HepG2 (cell line): ENCODE measurements at regions not wholly inside any gene's neighbourhood (a gene's known extent, or its start where the extent isn't known, plus 50 kb on each side); places are given as distances from the start of the nearest gene placed in this dataset.

ENCODE experiments used
- ATAC-seq: fragments of 200-7000 bp; cut with Tn5 transposase; 3 replicates; pipeline ENCODE4 v1.9.1; 2020; ENCODE audit warnings: mild to moderate bottlenecking, moderate library complexity
- BruUV-seq: library from RNA; stranded (reverse); fragments of 400-500 nt; replicated peaks from 2 replicates; lab custom pipeline; 2021; lab: Mats Ljungman, UMichigan
- CTCF ChIA-PET: fragments of 300-600 bp; formaldehyde crosslinking; extraction: SDS; loops from one replicate; lab custom pipeline; 2021; ENCODE audit warnings: low total read pairs, inconsistent platforms, low intra/inter-chr PET ratio; lab: Yijun Ruan, JAX
- POLR2A ChIA-PET: fragments of 350-600 bp; sonication (Branson Sonifier 250); formaldehyde crosslinking; loops from one replicate; lab custom pipeline; 2020; ENCODE audit warnings: antibody characterized with exemption, inconsistent platforms; lab: Yijun Ruan, JAX
- DNase-seq: peaks from one replicate; pipeline ENCODE4 v3.0.0-alpha.2; 2015; ENCODE audit warnings: low spot score
- FAIRE-seq: peaks from 3 replicates; lab custom pipeline; 2011; peaks lifted over from hg19 to GRCh38; lab: Jason Lieb, UNC
- H2AFZ ChIP-seq: one replicate; pipeline ENCODE4 v1.6.1; 2011; ENCODE audit warnings: low read length, inconsistent platforms
- H3K27ac ChIP-seq: fragments of 300-600 bp; 3 replicates; pipeline ENCODE4 v1.8.0; 2011; ENCODE audit warnings: mixed run types, mild to moderate bottlenecking, mixed read lengths, low read length, inconsistent platforms; ENCODE audit not compliant: insufficient read depth; ENCODE audit errors: extremely low read length
- H3K27me3 ChIP-seq, 2 experiments: fragments of 200-600 bp in 1 of 2; 2 replicates in 1 of 2; 3 replicates in 1 of 2; pipeline versions ENCODE4 v1.6.0 to v1.8.0; 2011; ENCODE audit warnings: low read length in 2 of 2, mild to moderate bottlenecking in 2 of 2, moderate library complexity in 2 of 2, inconsistent platforms in 1 of 2; ENCODE audit not compliant: insufficient read depth in 2 of 2, control insufficient read depth in 1 of 2
- H3K36me3 ChIP-seq, 2 experiments: fragments of 200-600 bp in 1 of 2; replicated peaks in 1 of 2; 2 replicates in 1 of 2; 3 replicates in 1 of 2; pipeline versions ENCODE4 v1.5.1 to v1.8.0; 2011; ENCODE audit warnings: low read length in 2 of 2, inconsistent platforms in 1 of 2; ENCODE audit not compliant: insufficient read depth in 2 of 2, control insufficient read depth in 1 of 2
- H3K4me1 ChIP-seq: 2 replicates; pipeline ENCODE4 v1.5.1; 2012; ENCODE audit warnings: low read length, inconsistent platforms; ENCODE audit not compliant: insufficient read depth
- H3K4me2 ChIP-seq: 2 replicates; pipeline ENCODE4 v1.6.0; 2011; ENCODE audit warnings: low read depth, low read length, inconsistent platforms
- H3K4me3 ChIP-seq, 3 experiments: fragments of 200-600 bp in 1 of 3; sonication (generic), shearing (Covaris generic) in 1 of 3; replicated peaks in 1 of 3; 2 replicates each; pipeline ENCODE4 v1.5.1; 2011 to 2016; ENCODE audit warnings: low read length in 3 of 3, inconsistent platforms in 2 of 3, low read depth in 2 of 3, mild to moderate bottlenecking in 2 of 3, control low read depth in 1 of 3, mixed read lengths in 1 of 3; ENCODE audit not compliant: insufficient read depth in 1 of 3
- H3K79me2 ChIP-seq: one replicate; pipeline ENCODE4 v1.6.1; 2011; ENCODE audit warnings: low read length, inconsistent platforms; ENCODE audit not compliant: insufficient read depth
- H3K9ac ChIP-seq: 2 replicates; pipeline ENCODE4 v1.6.0; 2011; ENCODE audit warnings: mild to moderate bottlenecking, low read depth, low read length, inconsistent platforms; ENCODE audit not compliant: insufficient read depth
- H3K9me3 ChIP-seq: 2 replicates; pipeline ENCODE4 v1.5.1; 2012; ENCODE audit warnings: mild to moderate bottlenecking, low read length
- H4K20me1 ChIP-seq: 2 replicates; pipeline ENCODE4 v1.6.0; 2011; ENCODE audit warnings: inconsistent platforms, mild to moderate bottlenecking, low read length, moderate library complexity; ENCODE audit not compliant: insufficient read depth
- PITX1 ChIP-seq: sonication (generic); formaldehyde crosslinking; IDR thresholded peaks from 2 replicates; pipeline ENCODE4 v1.5.1; 2020; ENCODE audit warnings: mild to moderate bottlenecking, missing genetic modification reagents
- RFX3 ChIP-seq: IDR thresholded peaks from 2 replicates; pipeline ENCODE4 v1.6.1; 2016; ENCODE audit warnings: missing biosample characterization, missing genetic modification reagents
- ZNF234 ChIP-seq: sonication (generic); formaldehyde crosslinking; conservative IDR thresholded peaks from 2 replicates; pipeline ENCODE4 v1.5.1; 2020; ENCODE audit warnings: mild to moderate bottlenecking, missing genetic modification reagents
- ZNF615 ChIP-seq: sonication (generic); formaldehyde crosslinking; IDR thresholded peaks from 2 replicates; pipeline ENCODE4 v1.5.0; 2020; ENCODE audit warnings: mild to moderate bottlenecking, missing genetic modification reagents, borderline replicate concordance
- ZNF713 ChIP-seq: sonication (generic); formaldehyde crosslinking; IDR thresholded peaks from 2 replicates; pipeline ENCODE4 v1.4.0; 2020; ENCODE audit warnings: mild to moderate bottlenecking, missing genetic modification reagents
- ZNF781 ChIP-seq: sonication (generic); formaldehyde crosslinking; IDR thresholded peaks from 2 replicates; pipeline ENCODE4 v1.5.1; 2020; ENCODE audit warnings: borderline replicate concordance, mild to moderate bottlenecking, missing genetic modification reagents; ENCODE audit errors: not compliant biosample characterization
- WGBS: methylation state at CpG from one replicate; pipeline ENCODE4 v1.1.6; 2017; ENCODE audit warnings: low lambda C conversion rate; 5-methylcytosine and 5-hydroxymethylcytosine counted together
- in situ Hi-C: cut with HindIII; loops from 2 replicates; pipeline ENCODE4 v1.10.0; 2017; ENCODE audit warnings: low pct_unique_long_range_greater_than_20kb; ENCODE audit not compliant: extremely low pct_ligation_motif_present
- intact Hi-C: fragments of 100-400 bp; cut with micrococcal nuclease; formaldehyde crosslinking; loops from one replicate; pipeline ENCODE4 v1.10.0; 2022; ENCODE audit not compliant: unreplicated experiment
- TF ChIP-seq, protein P1 (sequence below): sonication (generic); formaldehyde crosslinking; conservative IDR thresholded peaks from 2 replicates; pipeline ENCODE4 v1.8.0; 2022; ENCODE audit warnings: mild to moderate bottlenecking, moderate library complexity, missing genetic modification reagents

DNA sequence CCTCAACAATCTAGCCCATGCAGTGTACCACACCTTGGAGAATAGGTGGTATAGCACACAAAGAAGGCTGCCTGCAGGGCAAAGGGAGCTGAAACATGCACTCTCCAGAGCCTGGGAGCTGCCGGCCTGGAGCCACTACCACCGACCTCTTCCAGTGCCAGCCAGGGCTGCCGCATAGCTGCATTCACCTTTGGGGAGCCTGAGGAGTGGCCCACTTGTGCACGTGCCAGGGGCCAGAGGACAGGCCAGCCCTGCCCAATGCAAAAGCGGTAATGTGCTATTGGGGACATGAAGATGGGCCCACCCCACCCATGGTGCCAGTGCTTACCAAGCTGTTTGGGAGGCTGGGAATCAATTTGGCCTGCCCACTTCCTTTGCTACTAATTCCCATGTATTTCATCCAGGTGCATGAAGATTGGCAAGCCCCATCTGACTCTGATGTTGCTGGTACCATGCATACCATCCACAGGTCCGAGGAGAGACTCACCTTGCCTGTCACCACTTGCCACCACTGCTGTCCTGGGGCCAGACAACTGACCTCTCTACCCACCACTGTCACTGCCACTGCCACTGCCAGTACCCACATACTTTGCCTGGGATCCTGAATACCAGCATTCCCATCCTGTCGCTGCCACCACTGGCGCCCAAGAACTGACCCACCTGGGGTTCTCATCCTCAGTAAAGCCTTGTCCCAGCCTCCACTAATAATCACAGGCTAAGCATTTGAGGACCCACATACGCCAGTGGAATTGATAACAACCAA, 506.9 kb downstream of the MAGEB5 start:
- H4K20me1 ChIP-seq, result no peaks in the 10 kb centered on the region
- no peaks in the 10 kb centered on the region for H3K9me3 ChIP-seq
- intact Hi-C loops, result no loop called here
- no peak overlapping the region for H3K4me2 ChIP-seq
- H2AFZ ChIP-seq, result no peak overlapping the region
- ATAC-seq (no peak), FAIRE-seq (no peak)
- H3K79me2 ChIP-seq, result no peaks in the 10 kb centered on the region
- BruUV-seq, result no TSS peak
- no peaks in the 10 kb centered on the region for H3K4me1 ChIP-seq
- in situ Hi-C loops, result no loop called here
- WGBS, result 33% methylated on average over 3 of the region's 9 CpGs
- H3K36me3 ChIP-seq, result no peaks in the 10 kb centered on the region
- no peak overlapping the region for H3K9ac ChIP-seq
- CTCF ChIA-PET, result no interaction called here
- TF ChIP-seq, protein P1, sequence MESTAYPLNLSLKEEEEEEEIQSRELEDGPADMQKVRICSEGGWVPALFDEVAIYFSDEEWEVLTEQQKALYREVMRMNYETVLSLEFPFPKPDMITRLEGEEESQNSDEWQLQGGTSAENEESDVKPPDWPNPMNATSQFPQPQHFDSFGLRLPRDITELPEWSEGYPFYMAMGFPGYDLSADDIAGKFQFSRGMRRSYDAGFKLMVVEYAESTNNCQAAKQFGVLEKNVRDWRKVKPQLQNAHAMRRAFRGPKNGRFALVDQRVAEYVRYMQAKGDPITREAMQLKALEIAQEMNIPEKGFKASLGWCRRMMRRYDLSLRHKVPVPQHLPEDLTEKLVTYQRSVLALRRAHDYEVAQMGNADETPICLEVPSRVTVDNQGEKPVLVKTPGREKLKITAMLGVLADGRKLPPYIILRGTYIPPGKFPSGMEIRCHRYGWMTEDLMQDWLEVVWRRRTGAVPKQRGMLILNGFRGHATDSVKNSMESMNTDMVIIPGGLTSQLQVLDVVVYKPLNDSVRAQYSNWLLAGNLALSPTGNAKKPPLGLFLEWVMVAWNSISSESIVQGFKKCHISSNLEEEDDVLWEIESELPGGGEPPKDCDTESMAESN (CRISPR knock-in tag), result no peak
- TF ChIP-seq ZNF615 (CRISPR knock-in tag) (no peak), RFX3 (no peak), PITX1 (CRISPR knock-in tag) (no peak), ZNF781 (no peak), ZNF713 (CRISPR knock-in tag) (no peak), ZNF234 (CRISPR knock-in tag) (no peak)
- TF ChIP-seq, all 625 proteins: peak for 0
- Histone ChIP-seq H3K4me3 (no peak overlapping the region), H3K27me3 (no peaks in the 10 kb centered on the region), H3K27ac (no peak overlapping the region)
- POLR2A ChIA-PET, result no interaction called here
- DNase-seq, result no peak
